ENCODE measurements at regions not wholly inside any gene's neighbourhood (a gene's known extent, or its start where the extent isn't known, plus 50 kb on each side); places are given as distances from the start of the nearest gene placed in this dataset.

DNA sequence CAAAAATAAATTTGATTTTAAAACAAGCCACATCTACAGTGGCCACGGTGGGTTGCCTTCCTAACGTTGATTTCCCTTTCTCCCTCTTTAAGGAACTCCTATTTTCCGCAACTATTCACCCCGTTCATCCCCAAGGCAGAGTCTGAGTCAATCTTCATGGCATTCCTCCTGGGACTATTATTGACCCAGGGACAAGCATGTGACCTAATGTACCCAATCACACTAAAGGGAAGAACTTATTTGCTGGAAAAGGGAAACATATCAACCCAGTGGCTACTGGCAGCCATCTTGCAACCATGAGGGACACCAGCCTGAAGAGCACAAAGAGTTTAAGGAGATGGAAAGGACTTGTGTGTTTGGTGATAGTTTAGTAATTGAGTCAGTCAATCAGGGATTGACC lies 55.4 kb upstream of the ARHGEF3 start:
- TF ChIP-seq CTCF (conservative IDR thresholded peaks at IDR 0.05) (no peak), EZH2 (IDR thresholded peaks at IDR 0.05; ENCODE audit: low read depth) (no peak)
